ENCODE measurements at regions not wholly inside any gene's neighbourhood (a gene's known extent, or its start where the extent isn't known, plus 50 kb on each side); places are given as distances from the start of the nearest gene placed in this dataset.

DNA sequence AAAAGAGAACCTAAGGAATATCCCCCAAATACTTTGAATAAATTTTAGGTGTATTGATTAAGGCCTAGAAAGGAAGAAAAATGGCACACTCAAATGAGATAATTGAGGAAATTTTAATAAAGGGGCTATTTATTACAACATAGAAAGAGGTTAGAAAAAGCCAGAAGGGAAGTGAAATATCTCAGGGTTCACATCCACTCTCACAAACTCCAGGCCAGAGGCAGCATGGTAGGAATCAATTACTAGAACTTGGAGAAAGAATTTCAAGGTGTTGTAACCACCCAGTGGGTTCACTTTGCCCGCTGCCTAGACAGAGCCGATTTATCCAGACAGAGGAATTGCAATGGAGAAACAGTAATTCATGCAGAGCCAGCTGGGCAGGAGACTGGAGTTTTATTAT is 617.5 kb upstream of the ACVR2A start (continued):
- TF ChIP-seq, protein P1, sequence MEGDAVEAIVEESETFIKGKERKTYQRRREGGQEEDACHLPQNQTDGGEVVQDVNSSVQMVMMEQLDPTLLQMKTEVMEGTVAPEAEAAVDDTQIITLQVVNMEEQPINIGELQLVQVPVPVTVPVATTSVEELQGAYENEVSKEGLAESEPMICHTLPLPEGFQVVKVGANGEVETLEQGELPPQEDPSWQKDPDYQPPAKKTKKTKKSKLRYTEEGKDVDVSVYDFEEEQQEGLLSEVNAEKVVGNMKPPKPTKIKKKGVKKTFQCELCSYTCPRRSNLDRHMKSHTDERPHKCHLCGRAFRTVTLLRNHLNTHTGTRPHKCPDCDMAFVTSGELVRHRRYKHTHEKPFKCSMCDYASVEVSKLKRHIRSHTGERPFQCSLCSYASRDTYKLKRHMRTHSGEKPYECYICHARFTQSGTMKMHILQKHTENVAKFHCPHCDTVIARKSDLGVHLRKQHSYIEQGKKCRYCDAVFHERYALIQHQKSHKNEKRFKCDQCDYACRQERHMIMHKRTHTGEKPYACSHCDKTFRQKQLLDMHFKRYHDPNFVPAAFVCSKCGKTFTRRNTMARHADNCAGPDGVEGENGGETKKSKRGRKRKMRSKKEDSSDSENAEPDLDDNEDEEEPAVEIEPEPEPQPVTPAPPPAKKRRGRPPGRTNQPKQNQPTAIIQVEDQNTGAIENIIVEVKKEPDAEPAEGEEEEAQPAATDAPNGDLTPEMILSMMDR (IDR thresholded peaks at IDR 0.05 in 2 of 3, conservative IDR thresholded peaks at IDR 0.05 in 1 of 3; ENCODE audit: borderline replicate concordance in 1 of 3, insufficient read depth in 1 of 3, low read depth in 2 of 3, low read length in 2 of 3): no peak
- TF ChIP-seq POLR2AphosphoS5 (IDR thresholded peaks at IDR 0.05; ENCODE audit: low read depth, low read length): no peak
- TF ChIP-seq ZNF274 (IDR thresholded peaks at IDR 0.05; ENCODE audit: low read depth, low read length): no peak

DNA sequence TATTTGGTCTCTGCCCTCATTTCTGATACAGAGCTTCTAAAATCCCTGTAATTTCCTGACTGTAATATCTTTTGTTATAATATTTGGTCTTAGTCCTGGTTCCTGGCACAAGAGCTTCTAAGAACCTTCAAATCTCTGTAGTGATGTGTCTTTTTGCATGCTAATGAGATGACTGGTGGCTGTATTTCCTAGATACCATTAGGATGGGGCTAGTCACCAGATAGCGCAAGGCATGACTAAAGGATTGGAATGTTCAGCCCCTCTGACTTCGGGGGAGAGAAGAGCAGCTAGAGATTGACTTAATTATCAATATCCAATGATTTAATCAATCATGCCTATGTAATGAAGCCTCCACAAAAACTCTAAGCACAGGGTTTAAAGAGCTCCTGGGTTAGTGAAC is 620.8 kb upstream of the ACVR2A start:
- H3K4me3 ChIP-seq (replicated peaks in 1 of 2; ENCODE audit: low read depth in 1 of 2, low read length in 2 of 2): no peak overlapping the region
- no TSS peak for BruUV-seq (replicated peaks)
- no peak overlapping the region for H3K4me2 ChIP-seq (ENCODE audit: low read length)
- DNase-seq (ENCODE audit: low read depth, low spot score) (no peak), ATAC-seq (no peak)
- no peak overlapping the region for H2AFZ ChIP-seq (ENCODE audit: low read depth, low read length, poor library complexity, severe bottlenecking)
- RAD21 ChIA-PET (ENCODE audit: low non-redundant PET in 1 of 2, low total read pairs in 2 of 2, uncharacterized antibody in 2 of 2, unreplicated experiment in 2 of 2): no interaction called here
- no peaks in the 10 kb centered on the region for H4K20me1 ChIP-seq (ENCODE audit: insufficient read depth)
- no peaks in the 10 kb centered on the region for H3K79me2 ChIP-seq (ENCODE audit: insufficient read depth, low read length)
- intact Hi-C loops (cut with micrococcal nuclease): no loop called here
- POLR2A ChIA-PET: no interaction called here
- no peak overlapping the region for H3K27ac ChIP-seq (ENCODE audit: low read depth, low read length)
- CTCF ChIA-PET: no interaction called here
- no peaks in the 10 kb centered on the region for H3K9me3 ChIP-seq (ENCODE audit: control insufficient read depth in 1 of 2, insufficient read depth in 1 of 2, low read depth in 1 of 2, low read length in 2 of 2)
- no peaks in the 10 kb centered on the region for H3K27me3 ChIP-seq (ENCODE audit: insufficient read depth, low read length)
- no peaks in the 10 kb centered on the region for H3K36me3 ChIP-seq (ENCODE audit: control insufficient read depth in 1 of 2, insufficient read depth in 2 of 2, low read length in 2 of 2)
- H3K9ac ChIP-seq (ENCODE audit: low read length): no peak overlapping the region
- H3K9me2 ChIP-seq (ENCODE audit: insufficient read depth): no peaks in the 10 kb centered on the region
- H3K4me1 ChIP-seq (ENCODE audit: control insufficient read depth in 1 of 2, insufficient read depth in 2 of 2, low read length in 2 of 2): no peaks in the 10 kb centered on the region
- TF ChIP-seq, protein P2, sequence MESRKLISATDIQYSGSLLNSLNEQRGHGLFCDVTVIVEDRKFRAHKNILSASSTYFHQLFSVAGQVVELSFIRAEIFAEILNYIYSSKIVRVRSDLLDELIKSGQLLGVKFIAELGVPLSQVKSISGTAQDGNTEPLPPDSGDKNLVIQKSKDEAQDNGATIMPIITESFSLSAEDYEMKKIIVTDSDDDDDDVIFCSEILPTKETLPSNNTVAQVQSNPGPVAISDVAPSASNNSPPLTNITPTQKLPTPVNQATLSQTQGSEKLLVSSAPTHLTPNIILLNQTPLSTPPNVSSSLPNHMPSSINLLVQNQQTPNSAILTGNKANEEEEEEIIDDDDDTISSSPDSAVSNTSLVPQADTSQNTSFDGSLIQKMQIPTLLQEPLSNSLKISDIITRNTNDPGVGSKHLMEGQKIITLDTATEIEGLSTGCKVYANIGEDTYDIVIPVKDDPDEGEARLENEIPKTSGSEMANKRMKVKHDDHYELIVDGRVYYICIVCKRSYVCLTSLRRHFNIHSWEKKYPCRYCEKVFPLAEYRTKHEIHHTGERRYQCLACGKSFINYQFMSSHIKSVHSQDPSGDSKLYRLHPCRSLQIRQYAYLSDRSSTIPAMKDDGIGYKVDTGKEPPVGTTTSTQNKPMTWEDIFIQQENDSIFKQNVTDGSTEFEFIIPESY (IDR thresholded peaks at IDR 0.05; ENCODE audit: extremely low read depth, insufficient replicate concordance, low read length): no peak
- no peak for TF ChIP-seq RAD21 (IDR thresholded peaks at IDR 0.05; ENCODE audit: low read depth)
- no peak for TF ChIP-seq SRF (IDR thresholded peaks at IDR 0.05; ENCODE audit: low read depth)
- TF ChIP-seq, protein P1 (IDR thresholded peaks at IDR 0.05 in 2 of 3, conservative IDR thresholded peaks at IDR 0.05 in 1 of 3; ENCODE audit: borderline replicate concordance in 1 of 3, insufficient read depth in 1 of 3, low read depth in 2 of 3, low read length in 2 of 3): no peak
- TF ChIP-seq TCF7L2 (IDR thresholded peaks at IDR 0.05; ENCODE audit: borderline replicate concordance, extremely low read depth, insufficient read depth, insufficient read length): no peak
- no peak for TF ChIP-seq EGR1 (IDR thresholded peaks at IDR 0.05; ENCODE audit: low read depth)
- TF ChIP-seq ZFX (IDR thresholded peaks at IDR 0.05): no peak
- TF ChIP-seq, protein P3, sequence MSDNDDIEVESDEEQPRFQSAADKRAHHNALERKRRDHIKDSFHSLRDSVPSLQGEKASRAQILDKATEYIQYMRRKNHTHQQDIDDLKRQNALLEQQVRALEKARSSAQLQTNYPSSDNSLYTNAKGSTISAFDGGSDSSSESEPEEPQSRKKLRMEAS (IDR thresholded peaks at IDR 0.05): no peak
- no peak for TF ChIP-seq SP1 (IDR thresholded peaks at IDR 0.05; ENCODE audit: low read depth)
- no peak for TF ChIP-seq CEBPB (IDR thresholded peaks at IDR 0.05; ENCODE audit: low read depth)
- no peak for TF ChIP-seq CBX3 (IDR thresholded peaks at IDR 0.05; ENCODE audit: low read depth)
- no peak for TF ChIP-seq POLR2A (IDR thresholded peaks at IDR 0.05; ENCODE audit: borderline replicate concordance, extremely low read depth, insufficient read depth, insufficient read length)
- TF ChIP-seq, protein P4, sequence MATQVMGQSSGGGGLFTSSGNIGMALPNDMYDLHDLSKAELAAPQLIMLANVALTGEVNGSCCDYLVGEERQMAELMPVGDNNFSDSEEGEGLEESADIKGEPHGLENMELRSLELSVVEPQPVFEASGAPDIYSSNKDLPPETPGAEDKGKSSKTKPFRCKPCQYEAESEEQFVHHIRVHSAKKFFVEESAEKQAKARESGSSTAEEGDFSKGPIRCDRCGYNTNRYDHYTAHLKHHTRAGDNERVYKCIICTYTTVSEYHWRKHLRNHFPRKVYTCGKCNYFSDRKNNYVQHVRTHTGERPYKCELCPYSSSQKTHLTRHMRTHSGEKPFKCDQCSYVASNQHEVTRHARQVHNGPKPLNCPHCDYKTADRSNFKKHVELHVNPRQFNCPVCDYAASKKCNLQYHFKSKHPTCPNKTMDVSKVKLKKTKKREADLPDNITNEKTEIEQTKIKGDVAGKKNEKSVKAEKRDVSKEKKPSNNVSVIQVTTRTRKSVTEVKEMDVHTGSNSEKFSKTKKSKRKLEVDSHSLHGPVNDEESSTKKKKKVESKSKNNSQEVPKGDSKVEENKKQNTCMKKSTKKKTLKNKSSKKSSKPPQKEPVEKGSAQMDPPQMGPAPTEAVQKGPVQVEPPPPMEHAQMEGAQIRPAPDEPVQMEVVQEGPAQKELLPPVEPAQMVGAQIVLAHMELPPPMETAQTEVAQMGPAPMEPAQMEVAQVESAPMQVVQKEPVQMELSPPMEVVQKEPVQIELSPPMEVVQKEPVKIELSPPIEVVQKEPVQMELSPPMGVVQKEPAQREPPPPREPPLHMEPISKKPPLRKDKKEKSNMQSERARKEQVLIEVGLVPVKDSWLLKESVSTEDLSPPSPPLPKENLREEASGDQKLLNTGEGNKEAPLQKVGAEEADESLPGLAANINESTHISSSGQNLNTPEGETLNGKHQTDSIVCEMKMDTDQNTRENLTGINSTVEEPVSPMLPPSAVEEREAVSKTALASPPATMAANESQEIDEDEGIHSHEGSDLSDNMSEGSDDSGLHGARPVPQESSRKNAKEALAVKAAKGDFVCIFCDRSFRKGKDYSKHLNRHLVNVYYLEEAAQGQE (IDR thresholded peaks at IDR 0.05; ENCODE audit: low read depth): no peak
- TF ChIP-seq, protein P5, sequence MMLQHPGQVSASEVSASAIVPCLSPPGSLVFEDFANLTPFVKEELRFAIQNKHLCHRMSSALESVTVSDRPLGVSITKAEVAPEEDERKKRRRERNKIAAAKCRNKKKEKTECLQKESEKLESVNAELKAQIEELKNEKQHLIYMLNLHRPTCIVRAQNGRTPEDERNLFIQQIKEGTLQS (IDR thresholded peaks at IDR 0.05): no peak
